PFSK-1 (cell line): ENCODE measurements at regions not wholly inside any gene's neighbourhood (a gene's known extent, or its start where the extent isn't known, plus 50 kb on each side); places are given as distances from the start of the nearest gene placed in this dataset.

Source experiments
- POLR2AphosphoS5 ChIP-seq: IDR thresholded peaks from 2 replicates; pipeline ENCODE4 v1.6.1; 2012; ENCODE audit warnings: low read depth, mild to moderate bottlenecking, control low read depth, low read length, moderate library complexity
- TAF1 ChIP-seq: IDR thresholded peaks from 2 replicates; pipeline ENCODE4 v1.6.1; 2012; ENCODE audit warnings: low read length, control low read depth, borderline replicate concordance; ENCODE audit not compliant: insufficient read depth

GRCh38 chr21:28750565-28750964 is 242.1 kb downstream of the LTN1 start:
- TF ChIP-seq POLR2AphosphoS5 (no peak), TAF1 (no peak)
